Effector memory CD4-positive, alpha-beta T cell (primary cell): ENCODE measurements at regions not wholly inside any gene's neighbourhood (a gene's known extent, or its start where the extent isn't known, plus 50 kb on each side); places are given as distances from the start of the nearest gene placed in this dataset.
"Not testable (repeated sequence)": the region's sequence is repeated elsewhere in the genome, so short reads cannot be mapped to it uniquely, and the experiment has no call there.

Experiments
- DNase-seq, 3 donors: peaks; one replicate each; pipeline ENCODE4 v3.0.0-alpha.2; 2020
- H3K27ac ChIP-seq: 2 replicates; pipeline ENCODE4 v1.7.0; 2013; ENCODE audit warnings: mild to moderate bottlenecking, low read length, moderate library complexity; ENCODE audit not compliant: insufficient read depth, poor library complexity, severe bottlenecking
- H3K27me3 ChIP-seq: replicated peaks from 2 replicates; pipeline ENCODE4 v1.7.0; 2013; ENCODE audit warnings: mild to moderate bottlenecking, low read length; ENCODE audit not compliant: insufficient read depth, control insufficient read depth, poor library complexity, severe bottlenecking
- H3K36me3 ChIP-seq: 2 replicates; pipeline ENCODE4 v1.7.0; 2013; ENCODE audit warnings: mild to moderate bottlenecking, low read length, moderate library complexity; ENCODE audit not compliant: control insufficient read depth, insufficient read depth
- H3K4me1 ChIP-seq: 2 replicates; pipeline ENCODE4 v1.7.0; 2013; ENCODE audit warnings: low read length, mild to moderate bottlenecking; ENCODE audit not compliant: control insufficient read depth, insufficient read depth, poor library complexity, severe bottlenecking
- H3K4me3 ChIP-seq: 2 replicates; pipeline ENCODE4 v1.7.0; 2013; ENCODE audit warnings: low read length, low read depth, mild to moderate bottlenecking; ENCODE audit not compliant: insufficient read depth, poor library complexity, severe bottlenecking
- H3K9me3 ChIP-seq: 2 replicates; pipeline ENCODE4 v1.7.0; 2013; ENCODE audit warnings: mild to moderate bottlenecking, low read length, moderate library complexity; ENCODE audit not compliant: control insufficient read depth

GRCh38 chr21:17682924-17683323 lies 70.2 kb upstream of the BTG3 start:
- no peak for DNase-seq
- H3K9me3 ChIP-seq: no peaks in the 10 kb centered on the region
- no peaks in the 10 kb centered on the region for H3K4me1 ChIP-seq
- H3K36me3 ChIP-seq: no peaks in the 10 kb centered on the region
- H3K27ac ChIP-seq: no peak overlapping the region
- H3K4me3 ChIP-seq: no peak overlapping the region
- H3K27me3 ChIP-seq: no peaks in the 10 kb centered on the region

GRCh38 chr21:17679002-17679600 lies 66.4 kb upstream of the BTG3 start:
- no peak overlapping the region for H3K27ac ChIP-seq
- no peaks in the 10 kb centered on the region for H3K27me3 ChIP-seq
- no peaks in the 10 kb centered on the region for H3K4me1 ChIP-seq
- peak in 1 of 3 donors; percentile 1 for DNase-seq
- no peaks in the 10 kb centered on the region for H3K9me3 ChIP-seq
- no peak overlapping the region for H3K4me3 ChIP-seq
- H3K36me3 ChIP-seq: no peaks in the 10 kb centered on the region

- not testable (repeated sequence) for H3K4me1 ChIP-seq, H3K9me3 ChIP-seq
Observed at GRCh38 chr21:17676930-17677329, 64.2 kb upstream of the BTG3 start.

GRCh38 chr21:17674106-17674505 lies 61.4 kb upstream of the BTG3 start:
- Histone ChIP-seq H3K4me3 (no peak overlapping the region), H3K9me3 (no peaks in the 10 kb centered on the region), H3K27ac (no peak overlapping the region), H3K27me3 (no peaks in the 10 kb centered on the region), H3K36me3 (no peaks in the 10 kb centered on the region), H3K4me1 (no peaks in the 10 kb centered on the region)
- no peak for DNase-seq

More at GRCh38 chr21:17676930-17677329, 64.2 kb upstream of the BTG3 start:
- H3K27ac ChIP-seq, H3K4me3 ChIP-seq, H3K27me3 ChIP-seq, DNase-seq, H3K36me3 ChIP-seq: not testable (repeated sequence)

- Histone ChIP-seq H3K4me1 (no peaks in the 10 kb centered on the region), H3K9me3 (no peaks in the 10 kb centered on the region), H3K27ac (no peak overlapping the region), H3K27me3 (no peaks in the 10 kb centered on the region), H3K4me3 (no peak overlapping the region), H3K36me3 (no peaks in the 10 kb centered on the region)
- DNase-seq: no peak
Observed at GRCh38 chr21:17673261-17674020, 60.7 kb upstream of the BTG3 start.

- Histone ChIP-seq H3K9me3 (no peaks in the 10 kb centered on the region), H3K4me3 (no peak overlapping the region), H3K36me3 (no peaks in the 10 kb centered on the region), H3K27ac (no peak overlapping the region), H3K4me1 (no peaks in the 10 kb centered on the region), H3K27me3 (no peaks in the 10 kb centered on the region)
- DNase-seq: no peak
Observed at GRCh38 chr21:17671733-17672132, 59.0 kb upstream of the BTG3 start.

GRCh38 chr21:17668479-17669140 lies 55.9 kb upstream of the BTG3 start:
- no peak overlapping the region for H3K4me3 ChIP-seq
- no peaks in the 10 kb centered on the region for H3K36me3 ChIP-seq
- H3K27ac ChIP-seq: no peak overlapping the region
- H3K9me3 ChIP-seq: no peaks in the 10 kb centered on the region
- no peaks in the 10 kb centered on the region for H3K4me1 ChIP-seq
- no peaks in the 10 kb centered on the region for H3K27me3 ChIP-seq
- DNase-seq: no peak

- H3K27ac ChIP-seq: no peak overlapping the region
Observed at GRCh38 chr21:17667256-17667655, 54.6 kb upstream of the BTG3 start.

More at GRCh38 chr21:17667256-17667655, 54.6 kb upstream of the BTG3 start:
- no peaks in the 10 kb centered on the region for H3K4me1 ChIP-seq
- H3K4me3 ChIP-seq: no peak overlapping the region
- no peak for DNase-seq
- H3K27me3 ChIP-seq: no peaks in the 10 kb centered on the region
- H3K36me3 ChIP-seq: no peaks in the 10 kb centered on the region
- no peaks in the 10 kb centered on the region for H3K9me3 ChIP-seq
